Peyer's patch (tissue), 4 donors: ENCODE measurements at regions not wholly inside any gene's neighbourhood (a gene's known extent, or its start where the extent isn't known, plus 50 kb on each side); places are given as distances from the start of the nearest gene placed in this dataset.
"Not testable (repeated sequence)": the region's sequence is repeated elsewhere in the genome, so short reads cannot be mapped to it uniquely, and the experiment has no call there.

Source experiments
- DNase-seq, 3 donors: peaks; one replicate each; pipeline ENCODE4 v3.0.0-alpha.2; 2017 to 2019
- H3K27ac ChIP-seq, 4 donors: fragments of 200-600 bp; sonication (generic); one replicate each; pipeline ENCODE4 v1.5.1; 2016 to 2019
- H3K27me3 ChIP-seq, 2 donors: fragments of 200-600 bp; sonication (generic); one replicate each; pipeline ENCODE4 v1.5.1; 2019
- H3K36me3 ChIP-seq, 3 donors: fragments of 200-600 bp; sonication (generic); one replicate each; pipeline ENCODE4 v1.5.1; 2016 to 2019
- H3K4me1 ChIP-seq, 4 donors: fragments of 200-600 bp; sonication (generic); one replicate each; pipeline ENCODE4 v1.5.1; 2016 to 2019
- H3K4me3 ChIP-seq, 4 donors: fragments of 200-600 bp; sonication (generic); 1 replicate in 3 of 4; 2 replicates in 1 of 4; pipeline ENCODE4 v1.5.1; 2016 to 2019; ENCODE audit warnings: mild to moderate bottlenecking in 1 of 4
- H3K9me3 ChIP-seq, 4 donors: fragments of 200-600 bp; sonication (generic); one replicate each; pipeline ENCODE4 v1.5.1; 2016 to 2019; ENCODE audit warnings: mild to moderate bottlenecking in 1 of 4
- CTCF ChIP-seq, 6 experiments: fragments of 450-650 bp in 4 of 6; fragments of 200-600 bp in 2 of 6; sonication (generic) in 1 of 6; IDR thresholded peaks; one replicate each; pipeline ENCODE4 v1.5.1; 2017 to 2019; ENCODE audit warnings: antibody characterized with exemption in 6 of 6, mild to moderate bottlenecking in 3 of 6, moderate library complexity in 1 of 6
- POLR2A ChIP-seq, 2 donors: fragments of 450-650 bp; IDR thresholded peaks; one replicate each; pipeline ENCODE4 v1.5.1; 2017; ENCODE audit warnings: antibody characterized with exemption in 2 of 2, mild to moderate bottlenecking in 2 of 2, moderate library complexity in 2 of 2

GRCh38 chr3:170804078-170804477, 65.9 kb downstream of the RPL22L1 start:
- H3K9me3 ChIP-seq: no peaks in the 10 kb centered on the region

GRCh38 chr3:170802164-170803151, 67.5 kb downstream of the RPL22L1 start:
- TF ChIP-seq POLR2A (IDR thresholded peaks at IDR 0.05) (no peak), CTCF (IDR thresholded peaks at IDR 0.05) (no peak)
- Histone ChIP-seq H3K9me3 (no peaks in the 10 kb centered on the region), H3K4me1 (no peaks in the 10 kb centered on the region), H3K4me3 (no peak overlapping the region), H3K36me3 (no peaks in the 10 kb centered on the region), H3K27me3 (no peaks in the 10 kb centered on the region), H3K27ac (peak overlapping the region in 2 of 4 donors; percentile 30 to 40)
- no peak for DNase-seq

More at GRCh38 chr3:170804078-170804477, 65.9 kb downstream of the RPL22L1 start:
- peaks cover 0 to 3% (median 0%) of the 10 kb centered on the region in 4 donors for H3K4me1 ChIP-seq
- H3K4me3 ChIP-seq: no peak overlapping the region
- TF ChIP-seq CTCF (IDR thresholded peaks at IDR 0.05) (no peak), POLR2A (IDR thresholded peaks at IDR 0.05) (no peak)
- H3K36me3 ChIP-seq: no peaks in the 10 kb centered on the region
- DNase-seq: no peak
- H3K27ac ChIP-seq: no peak overlapping the region
- no peaks in the 10 kb centered on the region for H3K27me3 ChIP-seq

GRCh38 chr3:170801597-170801996, 68.4 kb downstream of the RPL22L1 start:
- H3K9me3 ChIP-seq: no peaks in the 10 kb centered on the region
- H3K27ac ChIP-seq: no peak overlapping the region
- H3K4me3 ChIP-seq: no peak overlapping the region
- TF ChIP-seq CTCF (IDR thresholded peaks at IDR 0.05): no peak
- no peak for TF ChIP-seq POLR2A (IDR thresholded peaks at IDR 0.05)
- no peaks in the 10 kb centered on the region for H3K27me3 ChIP-seq
- no peak for DNase-seq
- H3K36me3 ChIP-seq: no peaks in the 10 kb centered on the region
- no peaks in the 10 kb centered on the region for H3K4me1 ChIP-seq

GRCh38 chr3:170800275-170800674, 69.7 kb downstream of the RPL22L1 start:
- DNase-seq, H3K9me3 ChIP-seq, H3K27ac ChIP-seq, H3K4me3 ChIP-seq, H3K27me3 ChIP-seq, H3K4me1 ChIP-seq, H3K36me3 ChIP-seq: not testable (repeated sequence)

- Histone ChIP-seq H3K4me3 (no peak overlapping the region), H3K9me3 (no peaks in the 10 kb centered on the region), H3K36me3 (no peaks in the 10 kb centered on the region), H3K27ac (no peak overlapping the region), H3K27me3 (no peaks in the 10 kb centered on the region), H3K4me1 (no peaks in the 10 kb centered on the region)
- DNase-seq: no peak
- TF ChIP-seq CTCF (IDR thresholded peaks at IDR 0.05): no peak
- TF ChIP-seq POLR2A (IDR thresholded peaks at IDR 0.05): no peak
Observed at GRCh38 chr3:170799009-170799408, 71.0 kb downstream of the RPL22L1 start.

DNA sequence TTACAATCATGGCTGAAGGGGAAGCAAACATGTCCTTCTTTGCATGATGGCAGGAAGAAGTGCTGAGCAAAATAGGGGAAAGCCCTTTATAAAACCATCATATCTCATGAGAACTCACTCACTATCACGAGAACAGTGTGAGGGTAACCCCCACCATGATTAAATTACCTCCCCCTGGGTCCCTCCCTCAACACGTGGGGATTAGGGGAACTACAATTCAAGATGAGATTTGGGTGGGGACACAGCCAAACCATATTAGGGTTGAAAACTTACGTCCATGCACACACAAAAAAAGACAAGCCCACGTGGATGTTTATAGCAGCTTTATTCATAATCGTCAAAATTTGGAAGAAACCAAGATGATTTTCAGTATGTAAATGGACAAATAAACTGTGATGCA, 72.3 kb downstream of the RPL22L1 start:
- H3K27me3 ChIP-seq: no peaks in the 10 kb centered on the region
- H3K9me3 ChIP-seq: no peaks in the 10 kb centered on the region
- DNase-seq: no peak
- H3K4me3 ChIP-seq: no peak overlapping the region
- H3K4me1 ChIP-seq: no peaks in the 10 kb centered on the region
- no peak for TF ChIP-seq POLR2A (IDR thresholded peaks at IDR 0.05)
- no peak for TF ChIP-seq CTCF (IDR thresholded peaks at IDR 0.05)
- no peak overlapping the region for H3K27ac ChIP-seq
- no peaks in the 10 kb centered on the region for H3K36me3 ChIP-seq
